ENCODE measurements at regions not wholly inside any gene's neighbourhood (a gene's known extent, or its start where the extent isn't known, plus 50 kb on each side); places are given as distances from the start of the nearest gene placed in this dataset.

DNA sequence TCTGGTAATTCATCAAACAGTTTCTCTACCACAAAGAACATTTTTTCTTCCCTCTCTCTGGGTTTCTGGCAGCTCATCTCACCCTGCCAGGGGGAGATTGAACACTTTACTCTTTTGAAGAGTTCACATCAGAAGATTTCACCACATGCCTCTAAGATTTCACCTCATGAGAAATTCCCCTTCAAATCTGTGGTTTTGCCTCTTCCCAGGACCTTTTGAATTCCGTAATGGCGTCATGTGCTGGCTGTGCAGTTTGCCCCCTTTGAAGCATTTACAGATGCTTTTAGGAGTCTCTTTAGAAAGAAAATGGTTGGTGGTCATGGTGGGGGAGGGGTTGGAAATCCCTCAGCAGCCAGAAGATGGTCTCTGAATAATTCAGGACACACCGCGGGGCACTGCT is 486.1 kb downstream of the QKI start:
- TF ChIP-seq CTCF (IDR thresholded peaks at IDR 0.05) (no peak), POLR2A (IDR thresholded peaks at IDR 0.05) (no peak)
